GM18520 (cell line): ENCODE measurements at regions not wholly inside any gene's neighbourhood (a gene's known extent, or its start where the extent isn't known, plus 50 kb on each side); places are given as distances from the start of the nearest gene placed in this dataset.
"Not testable (repeated sequence)": the region's sequence is repeated elsewhere in the genome, so short reads cannot be mapped to it uniquely, and the experiment has no call there.

Source experiments
- ATAC-seq: cut with Tn5 transposase; IDR thresholded peaks from one replicate; pipeline ENCODE4 v1.9.1; 2021; ENCODE audit not compliant: unreplicated experiment

DNA sequence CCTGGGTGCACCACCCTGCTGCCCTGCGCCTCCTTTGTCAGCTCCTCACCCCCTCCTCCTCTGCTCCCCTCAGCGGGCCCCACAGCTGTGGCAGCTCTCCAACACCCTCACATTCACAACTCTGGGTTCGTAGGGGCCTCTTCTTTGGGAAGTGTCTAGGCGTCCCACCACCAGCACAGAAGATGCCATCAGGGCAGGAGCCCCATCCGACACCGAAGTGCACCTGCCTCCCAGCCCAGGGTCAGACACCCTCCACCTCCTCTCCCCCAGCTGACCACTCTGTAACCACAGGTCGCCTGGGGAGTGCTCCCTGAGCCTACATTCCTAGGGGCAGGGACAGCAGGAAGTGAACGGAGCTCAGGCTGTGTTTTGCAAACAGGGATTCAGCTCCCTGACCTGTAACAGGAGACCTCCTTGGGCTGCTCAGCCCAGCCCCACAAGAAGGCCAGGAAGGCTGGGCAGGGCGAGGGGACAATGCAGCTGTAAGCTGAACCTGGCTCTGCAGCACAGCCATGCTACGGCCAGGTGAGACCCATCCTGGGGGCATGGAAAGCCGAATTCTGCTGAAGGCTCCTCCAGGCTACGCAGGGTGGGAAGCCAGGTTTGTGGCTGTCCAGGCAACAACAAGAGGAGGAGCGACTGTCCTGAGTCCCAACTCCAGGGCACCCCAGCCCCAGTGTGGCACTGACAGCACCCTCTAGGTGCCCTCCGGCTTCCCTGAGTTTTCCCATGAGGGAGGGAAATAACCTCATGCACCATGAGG, 269.0 kb downstream of the GOLGA6L6 start:
- ATAC-seq, result no peak

DNA sequence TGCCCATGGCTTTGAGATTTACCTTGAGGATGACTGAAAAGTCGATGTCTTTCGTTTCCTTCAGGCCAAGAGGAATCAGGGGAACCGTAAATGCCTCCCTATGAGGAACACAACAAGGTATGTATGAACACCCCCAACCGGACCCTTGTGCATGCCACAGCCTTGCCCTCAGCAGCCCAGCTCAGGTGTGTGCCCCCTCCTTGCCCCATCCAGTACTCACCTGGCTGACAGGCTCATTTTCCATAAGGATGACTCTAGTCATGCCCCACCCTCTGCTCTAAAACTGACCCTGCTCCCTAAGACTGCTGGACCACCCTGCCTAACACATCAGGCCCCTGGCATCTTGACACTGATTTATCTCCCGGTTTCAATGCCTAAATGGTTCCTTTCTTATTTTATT, 270.0 kb downstream of the GOLGA6L6 start:
- no peak for ATAC-seq

GRCh38 chr15:20269956-20270355, 271.6 kb downstream of the GOLGA6L6 start:
- not testable (repeated sequence) for ATAC-seq

DNA sequence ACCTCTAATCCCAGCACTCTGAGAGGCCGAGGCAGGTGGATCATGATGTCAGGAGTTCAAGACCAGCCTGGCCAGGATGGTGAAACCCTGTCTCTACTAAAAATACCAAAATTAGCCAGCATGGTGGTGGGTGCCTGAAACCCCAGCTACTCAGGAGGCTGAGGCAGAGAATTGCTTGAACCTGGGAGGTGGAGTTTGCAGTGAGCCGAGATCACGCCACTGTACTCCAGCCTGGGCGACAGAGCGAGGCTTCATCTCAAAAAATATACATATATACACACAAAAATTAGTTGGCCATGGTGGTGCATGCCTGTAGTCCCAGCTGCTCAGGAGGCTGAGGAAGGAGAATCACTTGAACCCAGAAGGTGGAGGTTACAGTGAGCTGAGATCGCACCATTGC, 273.6 kb downstream of the GOLGA6L6 start:
- ATAC-seq, result not testable (repeated sequence)

DNA sequence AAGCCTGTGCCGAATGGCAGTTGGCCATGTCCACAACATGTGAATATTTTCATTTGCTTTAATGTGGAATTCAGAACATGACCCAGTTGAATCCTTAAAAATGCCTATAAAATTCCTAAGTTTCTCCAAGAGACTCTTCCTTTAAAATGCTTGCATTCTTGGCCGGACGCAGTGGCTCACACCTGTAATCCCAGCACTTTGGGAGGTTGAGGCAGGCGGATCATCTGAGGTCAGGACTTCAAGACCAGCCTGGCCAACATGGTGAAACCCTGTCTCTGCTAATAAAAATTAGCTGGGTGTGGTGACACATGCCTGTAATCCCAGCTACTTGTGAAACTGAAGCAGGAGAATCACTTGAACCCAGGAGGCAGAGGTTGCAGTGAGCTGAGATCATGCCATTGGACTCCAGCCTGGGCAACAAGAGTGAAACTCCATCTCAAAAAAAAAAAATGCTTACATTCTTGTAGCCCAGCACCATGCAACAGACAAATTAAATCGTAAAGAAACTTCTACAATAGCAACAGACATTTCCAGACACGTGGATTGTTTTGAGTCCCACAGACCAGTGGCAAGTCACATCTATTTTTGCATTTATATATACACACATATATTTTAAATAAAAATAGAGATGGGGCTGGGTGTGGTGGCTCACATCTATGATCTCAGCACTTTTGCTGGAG, 274.4 kb downstream of the GOLGA6L6 start:
- ATAC-seq, result not testable (repeated sequence)

- not testable (repeated sequence) for ATAC-seq
Measured at GRCh38 chr15:20265710-20266109, 275.9 kb downstream of the GOLGA6L6 start.

DNA sequence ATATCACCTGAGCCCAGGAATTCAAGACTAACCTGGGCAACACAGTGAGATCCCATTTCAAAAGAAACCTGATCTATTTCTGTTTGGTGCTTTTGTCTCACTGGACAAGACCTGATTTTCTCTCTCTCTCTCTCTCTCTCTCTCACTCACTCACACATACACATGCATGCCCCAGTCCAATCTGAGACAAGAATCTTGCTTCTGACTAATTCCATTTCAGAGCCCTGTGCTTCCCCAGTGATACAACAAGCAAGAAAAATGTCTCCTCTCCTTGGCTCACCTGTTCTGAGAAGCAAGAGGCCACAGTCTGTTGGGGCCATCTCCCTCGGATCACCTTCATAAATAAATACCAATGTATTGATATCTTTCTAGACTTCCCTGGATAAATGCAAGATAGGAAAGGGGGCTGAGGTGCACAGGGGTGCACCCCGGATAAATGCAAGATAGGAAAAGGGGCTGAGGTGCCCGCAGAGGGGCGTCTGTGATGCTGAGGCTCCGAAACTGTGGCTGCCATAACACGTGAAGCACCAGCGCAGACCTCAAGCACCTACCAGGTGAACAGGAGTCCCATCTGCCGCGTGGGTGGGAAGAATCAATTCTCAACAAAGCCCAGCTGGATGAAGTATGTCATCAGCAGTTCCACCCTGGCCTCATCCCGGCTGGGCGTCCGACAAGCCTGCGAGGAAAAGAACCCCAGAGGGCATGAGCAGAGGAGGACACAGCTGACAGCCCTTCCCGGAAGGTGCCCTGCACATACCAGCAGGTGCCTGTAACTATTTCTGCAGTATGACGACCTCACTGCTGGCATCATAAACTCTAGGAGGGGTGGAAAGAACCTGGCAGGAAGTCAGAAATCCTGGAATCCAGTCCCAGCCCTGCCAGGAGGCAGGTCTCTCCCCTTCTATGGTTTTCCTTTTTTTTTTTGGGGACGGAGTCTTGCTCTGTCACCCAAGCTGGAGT, 280.0 kb downstream of the GOLGA6L6 start:
- ATAC-seq, result not testable (repeated sequence)

DNA sequence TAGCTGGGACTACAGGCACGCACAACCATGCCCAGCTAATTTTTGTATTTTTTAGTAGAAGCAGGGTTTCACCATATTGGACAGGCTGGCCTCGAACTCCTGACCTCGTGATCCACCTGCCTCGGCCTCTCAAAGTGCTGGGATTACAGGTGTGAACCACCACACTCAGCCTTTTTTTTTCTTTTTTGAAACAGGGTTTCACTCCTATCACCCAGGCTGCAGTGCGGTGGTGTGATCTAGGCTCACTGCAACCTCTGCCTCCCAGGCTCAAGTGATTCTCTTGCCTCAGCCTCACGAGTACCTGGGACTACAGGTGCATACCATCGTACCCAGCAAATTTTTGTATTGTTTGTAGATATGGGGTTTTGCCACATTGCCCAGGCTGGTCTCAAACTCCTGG, 280.9 kb downstream of the GOLGA6L6 start:
- not testable (repeated sequence) for ATAC-seq

DNA sequence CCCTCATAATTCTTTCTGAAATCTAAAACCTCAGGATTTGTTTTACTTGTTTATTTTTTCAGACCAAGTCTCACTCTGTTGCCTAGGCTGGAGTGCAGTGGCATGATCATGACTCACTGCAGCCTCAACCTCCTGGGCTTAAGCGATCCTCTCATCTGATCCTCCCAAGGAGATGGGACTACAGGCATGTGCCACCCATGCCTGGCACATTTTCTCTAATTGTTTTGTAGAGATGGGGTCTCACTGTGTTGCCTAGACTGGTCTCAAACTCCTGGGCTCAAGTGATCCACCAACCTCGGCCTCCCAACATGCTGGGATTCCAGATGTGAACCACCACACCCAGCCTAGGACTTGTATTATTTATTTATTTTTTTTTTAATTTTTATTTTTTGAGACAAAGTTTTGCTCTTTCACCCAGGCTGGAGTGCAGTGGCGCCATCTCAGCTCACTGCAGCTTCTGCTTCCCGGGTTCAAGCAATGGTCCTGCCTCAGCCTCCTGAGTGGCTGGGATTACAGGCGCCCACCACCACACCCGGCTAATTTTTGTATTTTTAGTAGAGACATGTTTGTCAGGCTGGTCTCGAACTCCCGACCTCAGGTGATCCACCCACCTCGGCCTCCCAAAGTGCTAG, 281.9 kb downstream of the GOLGA6L6 start:
- not testable (repeated sequence) for ATAC-seq

- not testable (repeated sequence) for ATAC-seq
Measured at GRCh38 chr15:20256394-20256793, 285.2 kb downstream of the GOLGA6L6 start.

GRCh38 chr15:20255641-20256040, 286.0 kb downstream of the GOLGA6L6 start:
- ATAC-seq, result not testable (repeated sequence)

GRCh38 chr15:20253047-20253615, 288.5 kb downstream of the GOLGA6L6 start:
- ATAC-seq, result not testable (repeated sequence)

- ATAC-seq, result not testable (repeated sequence)
Measured at GRCh38 chr15:20252040-20252439, 289.6 kb downstream of the GOLGA6L6 start.

- not testable (repeated sequence) for ATAC-seq
Measured at GRCh38 chr15:20251214-20252005, 290.2 kb downstream of the GOLGA6L6 start.

- not testable (repeated sequence) for ATAC-seq
Measured at GRCh38 chr15:20250206-20250605, 291.4 kb downstream of the GOLGA6L6 start.

GRCh38 chr15:20249677-20249970, 292.0 kb downstream of the GOLGA6L6 start:
- ATAC-seq, result not testable (repeated sequence)

- not testable (repeated sequence) for ATAC-seq
Measured at GRCh38 chr15:20248434-20248833, 293.2 kb downstream of the GOLGA6L6 start.

GRCh38 chr15:20247137-20247536, 294.5 kb downstream of the GOLGA6L6 start:
- ATAC-seq, result not testable (repeated sequence)

DNA sequence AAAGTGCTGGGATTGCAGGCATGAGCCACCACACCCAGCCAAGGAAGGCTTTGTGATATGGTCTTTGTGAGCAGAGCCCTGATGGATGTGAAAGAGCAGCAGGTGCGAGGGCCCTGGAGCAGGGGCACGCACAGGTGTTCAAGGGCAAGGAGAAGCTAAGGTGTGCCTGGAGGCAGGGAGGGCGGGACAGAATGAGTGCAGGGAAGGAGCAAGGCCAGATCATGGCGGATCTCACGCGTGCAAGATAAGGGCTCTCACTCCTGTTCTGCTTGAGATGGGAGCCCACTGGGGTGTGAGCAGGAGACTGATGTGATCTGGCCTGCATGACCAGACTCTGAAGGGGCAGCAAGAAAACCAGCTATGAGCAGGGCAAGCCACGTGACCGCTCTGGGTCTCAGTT, 295.0 kb downstream of the GOLGA6L6 start:
- not testable (repeated sequence) for ATAC-seq

GRCh38 chr15:20245856-20246255, 295.7 kb downstream of the GOLGA6L6 start:
- ATAC-seq, result not testable (repeated sequence)
